Type B pancreatic cell (in vitro differentiated cells): ENCODE measurements at regions not wholly inside any gene's neighbourhood (a gene's known extent, or its start where the extent isn't known, plus 50 kb on each side); places are given as distances from the start of the nearest gene placed in this dataset.
"Not testable (repeated sequence)": the region's sequence is repeated elsewhere in the genome, so short reads cannot be mapped to it uniquely, and the experiment has no call there.

ENCODE experiments used
- DNase-seq: peaks from one replicate; pipeline ENCODE4 v3.0.0; 2021; ENCODE audit warnings: mixed read lengths; ENCODE audit not compliant: unreplicated experiment; ENCODE audit errors: extremely low spot score
- H3K27ac Mint-ChIP-seq: 2 replicates; pipeline ENCODE4 v1.8.0; 2021; ENCODE audit warnings: mild to moderate bottlenecking, mixed read lengths
- H3K27me3 Mint-ChIP-seq: 2 replicates; pipeline ENCODE4 v1.8.0; 2021; ENCODE audit warnings: mixed read lengths
- H3K36me3 Mint-ChIP-seq: 2 replicates; pipeline ENCODE4 v1.8.0; 2021; ENCODE audit warnings: mixed read lengths
- H3K4me1 Mint-ChIP-seq: one replicate; pipeline ENCODE4 v1.8.0; 2021; ENCODE audit warnings: mixed read lengths; ENCODE audit not compliant: unreplicated experiment
- H3K4me3 Mint-ChIP-seq: 2 replicates; pipeline ENCODE4 v1.8.0; 2021; ENCODE audit warnings: mild to moderate bottlenecking, mixed read lengths
- H3K9me3 Mint-ChIP-seq: 2 replicates; pipeline ENCODE4 v1.8.0; 2021; ENCODE audit warnings: mixed read lengths
- CTCF ChIP-seq: fragments of 200-600 bp; sonication (generic); conservative IDR thresholded peaks from 2 replicates; pipeline ENCODE4 v1.5.0; 2021; ENCODE audit warnings: antibody characterized with exemption, mild to moderate bottlenecking

GRCh38 chr7:112958775-112959174, 127.9 kb downstream of the GPR85 start:
- TF ChIP-seq CTCF, result no peak
- H3K27ac Mint-ChIP-seq, result no peak overlapping the region
- H3K27me3 Mint-ChIP-seq, result no peaks in the 10 kb centered on the region
- H3K9me3 Mint-ChIP-seq, result peaks cover 7% of the 10 kb centered on the region
- H3K4me1 Mint-ChIP-seq, result no peaks in the 10 kb centered on the region
- H3K4me3 Mint-ChIP-seq, result no peak overlapping the region
- DNase-seq, result no peak
- H3K36me3 Mint-ChIP-seq, result no peaks in the 10 kb centered on the region

- TF ChIP-seq CTCF, result no peak
- H3K4me3 Mint-ChIP-seq, result no peak overlapping the region
- H3K27me3 Mint-ChIP-seq, result no peaks in the 10 kb centered on the region
These were observed 128.7 kb downstream of the GPR85 start for GRCh38 chr7:112957901-112958300.

GRCh38 chr7:112953031-112953430, 133.6 kb downstream of the GPR85 start:
- not testable (repeated sequence) for H3K27ac Mint-ChIP-seq, H3K27me3 Mint-ChIP-seq, H3K4me3 Mint-ChIP-seq, H3K9me3 Mint-ChIP-seq, DNase-seq, H3K4me1 Mint-ChIP-seq, H3K36me3 Mint-ChIP-seq

More at GRCh38 chr7:112957901-112958300, 128.7 kb downstream of the GPR85 start:
- no peak for DNase-seq
- H3K27ac Mint-ChIP-seq, result no peak overlapping the region
- peaks cover 7% of the 10 kb centered on the region for H3K9me3 Mint-ChIP-seq
- H3K36me3 Mint-ChIP-seq, result no peaks in the 10 kb centered on the region
- no peaks in the 10 kb centered on the region for H3K4me1 Mint-ChIP-seq

GRCh38 chr7:112951070-112951469, 135.6 kb downstream of the GPR85 start:
- no peaks in the 10 kb centered on the region for H3K27me3 Mint-ChIP-seq
- no peaks in the 10 kb centered on the region for H3K4me1 Mint-ChIP-seq
- TF ChIP-seq CTCF, result no peak
- H3K36me3 Mint-ChIP-seq, result no peaks in the 10 kb centered on the region
- no peak overlapping the region for H3K27ac Mint-ChIP-seq
- H3K9me3 Mint-ChIP-seq, result no peaks in the 10 kb centered on the region
- no peak overlapping the region for H3K4me3 Mint-ChIP-seq
- DNase-seq, result no peak

- not testable (repeated sequence) for H3K27me3 Mint-ChIP-seq, H3K27ac Mint-ChIP-seq, H3K4me1 Mint-ChIP-seq, H3K9me3 Mint-ChIP-seq, H3K36me3 Mint-ChIP-seq, H3K4me3 Mint-ChIP-seq, DNase-seq
These were observed 136.9 kb downstream of the GPR85 start for GRCh38 chr7:112949682-112950081.

GRCh38 chr7:112946350-112946749, 140.3 kb downstream of the GPR85 start:
- no peaks in the 10 kb centered on the region for H3K9me3 Mint-ChIP-seq
- H3K27ac Mint-ChIP-seq, result no peak overlapping the region
- H3K27me3 Mint-ChIP-seq, result no peaks in the 10 kb centered on the region
- no peaks in the 10 kb centered on the region for H3K36me3 Mint-ChIP-seq
- DNase-seq, result no peak
- no peak for TF ChIP-seq CTCF
- H3K4me3 Mint-ChIP-seq, result no peak overlapping the region
- H3K4me1 Mint-ChIP-seq, result no peaks in the 10 kb centered on the region

GRCh38 chr7:112945046-112945445, 141.6 kb downstream of the GPR85 start:
- peaks cover 4% of the 10 kb centered on the region for H3K4me1 Mint-ChIP-seq
- no peaks in the 10 kb centered on the region for H3K9me3 Mint-ChIP-seq
- H3K27me3 Mint-ChIP-seq, result no peaks in the 10 kb centered on the region
- H3K36me3 Mint-ChIP-seq, result no peaks in the 10 kb centered on the region
- H3K27ac Mint-ChIP-seq, result no peak overlapping the region
- no peak overlapping the region for H3K4me3 Mint-ChIP-seq
- no peak for DNase-seq
- no peak for TF ChIP-seq CTCF
